Activated CD8-positive, alpha-beta memory T cell treated with anti-CD3 and anti-CD28 coated beads for 48 hours (primary cell): ENCODE measurements at regions not wholly inside any gene's neighbourhood (a gene's known extent, or its start where the extent isn't known, plus 50 kb on each side); places are given as distances from the start of the nearest gene placed in this dataset.

Experiments used
- DNase-seq, 3 experiments: peaks; one replicate each; pipeline ENCODE4 v3.0.0-alpha.2; 2020; ENCODE audit warnings: low read depth in 2 of 3, low spot score in 2 of 3

GRCh38 chr16:5367951-5368350 is 270.4 kb upstream of the EEF2KMT start:
- DNase-seq = no peak

- no peak for DNase-seq
These were observed 268.5 kb upstream of the EEF2KMT start for GRCh38 chr16:5366126-5366525.

GRCh38 chr16:5364186-5364585 is 266.6 kb upstream of the EEF2KMT start:
- no peak for DNase-seq

- DNase-seq = no peak
These were observed 263.7 kb upstream of the EEF2KMT start for GRCh38 chr16:5361322-5361721.

GRCh38 chr16:5354645-5355044 is 257.1 kb upstream of the EEF2KMT start:
- no peak for DNase-seq

GRCh38 chr16:5349670-5350517 is 252.3 kb upstream of the EEF2KMT start:
- DNase-seq = no peak

GRCh38 chr16:5349101-5349500 is 251.5 kb upstream of the EEF2KMT start:
- no peak for DNase-seq

GRCh38 chr16:5347561-5347960 is 250.0 kb upstream of the EEF2KMT start:
- DNase-seq = no peak

GRCh38 chr16:5336941-5337340 is 239.3 kb upstream of the EEF2KMT start:
- DNase-seq = no peak

GRCh38 chr16:5333991-5334390 is 236.4 kb upstream of the EEF2KMT start:
- no peak for DNase-seq

- DNase-seq = no peak
These were observed 235.5 kb upstream of the EEF2KMT start for GRCh38 chr16:5333126-5333525.

- no peak for DNase-seq
These were observed 232.5 kb upstream of the EEF2KMT start for GRCh38 chr16:5330058-5330457.

GRCh38 chr16:5328546-5328945 is 231.0 kb upstream of the EEF2KMT start:
- no peak for DNase-seq

GRCh38 chr16:5326395-5326794 is 228.8 kb upstream of the EEF2KMT start:
- no peak for DNase-seq

- DNase-seq = no peak
These were observed 228.3 kb upstream of the EEF2KMT start for GRCh38 chr16:5325932-5326331.

- no peak for DNase-seq
These were observed 225.9 kb upstream of the EEF2KMT start for GRCh38 chr16:5323284-5324141.

- no peak for DNase-seq
These were observed 224.3 kb upstream of the EEF2KMT start for GRCh38 chr16:5321930-5322329.

- DNase-seq = no peak
These were observed 222.2 kb upstream of the EEF2KMT start for GRCh38 chr16:5319799-5320198.

- DNase-seq = no peak
These were observed 218.3 kb upstream of the EEF2KMT start for GRCh38 chr16:5315914-5316313.

- DNase-seq = no peak
These were observed 216.8 kb upstream of the EEF2KMT start for GRCh38 chr16:5314377-5314776.

GRCh38 chr16:5309946-5310611 is 212.5 kb upstream of the EEF2KMT start:
- DNase-seq = no peak

GRCh38 chr16:5305023-5305422 is 207.4 kb upstream of the EEF2KMT start:
- DNase-seq = no peak
